GM18520 (cell line): ENCODE measurements at regions not wholly inside any gene's neighbourhood (a gene's known extent, or its start where the extent isn't known, plus 50 kb on each side); places are given as distances from the start of the nearest gene placed in this dataset.

Experiments used
- ATAC-seq: cut with Tn5 transposase; IDR thresholded peaks from one replicate; pipeline ENCODE4 v1.9.1; 2021; ENCODE audit not compliant: unreplicated experiment

DNA sequence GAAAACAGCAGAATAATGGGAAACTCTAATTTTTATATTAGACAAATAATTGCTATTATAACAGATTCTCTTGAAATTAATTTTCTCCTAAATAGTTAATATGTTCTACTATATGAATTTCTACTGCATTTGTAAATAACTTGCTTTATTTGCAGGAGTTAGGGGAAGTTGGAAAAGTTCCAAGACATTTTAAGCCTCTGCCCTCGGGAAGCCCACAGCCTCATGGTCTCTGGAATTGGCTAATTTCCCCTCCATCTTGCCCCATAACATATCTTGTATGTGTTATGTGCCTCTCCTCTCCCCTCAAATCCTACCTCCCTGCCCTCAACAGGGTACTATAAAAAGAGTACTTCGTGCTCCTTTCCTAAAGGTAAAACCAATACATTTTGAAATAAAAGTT, 271.4 kb upstream of the NR5A2 start:
- no peak for ATAC-seq

DNA sequence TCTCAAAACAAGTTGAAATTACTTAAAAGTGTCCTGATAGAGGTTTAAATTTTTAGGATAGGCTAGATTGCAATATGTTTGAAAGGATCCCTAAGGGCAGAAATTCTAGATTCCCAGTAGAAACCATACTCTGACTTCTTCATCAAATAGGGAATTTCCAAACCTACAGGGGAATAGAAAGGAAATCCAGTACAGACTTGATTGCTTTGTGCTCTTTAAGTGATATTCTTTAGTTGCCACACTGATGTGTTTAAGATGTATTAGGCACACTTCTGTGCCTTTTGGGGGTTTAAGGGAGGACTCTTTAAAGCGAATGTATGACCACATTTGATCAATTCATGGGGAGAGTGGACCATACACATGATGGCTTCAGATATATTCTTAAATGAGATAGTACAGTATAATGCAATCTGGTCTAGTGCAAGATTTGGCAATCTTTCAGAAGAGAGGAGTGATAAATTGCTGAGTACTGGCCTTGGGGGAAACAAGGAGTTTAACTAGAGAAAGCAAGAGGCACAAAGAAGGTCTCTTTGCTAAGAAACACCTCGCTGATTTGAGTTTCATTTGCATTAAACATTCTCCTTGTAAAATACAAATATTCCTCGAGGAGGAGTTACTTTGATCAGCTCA, 268.8 kb upstream of the NR5A2 start:
- no peak for ATAC-seq

DNA sequence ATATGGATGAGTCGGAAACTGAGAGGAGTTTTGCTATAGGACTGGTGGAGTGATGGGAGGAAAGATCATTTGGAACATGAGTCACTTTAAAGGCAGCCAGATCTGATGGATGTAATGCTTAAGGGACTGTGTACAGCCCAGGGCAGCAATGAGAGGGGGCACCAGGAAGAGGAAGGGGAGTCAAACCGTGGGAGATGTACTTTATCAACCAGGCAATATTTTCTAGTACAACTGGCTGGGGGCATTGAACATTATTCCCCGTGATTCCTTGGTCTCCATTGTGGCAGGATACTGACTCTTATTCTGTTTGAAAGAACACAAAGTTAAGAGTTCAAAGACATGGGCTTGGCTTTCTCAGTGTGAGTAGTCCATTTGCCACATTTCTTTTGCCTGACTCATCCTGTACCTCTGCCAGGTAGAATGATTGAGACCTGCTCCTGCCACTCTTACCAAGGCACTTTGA, 268.2 kb upstream of the NR5A2 start:
- ATAC-seq = no peak

DNA sequence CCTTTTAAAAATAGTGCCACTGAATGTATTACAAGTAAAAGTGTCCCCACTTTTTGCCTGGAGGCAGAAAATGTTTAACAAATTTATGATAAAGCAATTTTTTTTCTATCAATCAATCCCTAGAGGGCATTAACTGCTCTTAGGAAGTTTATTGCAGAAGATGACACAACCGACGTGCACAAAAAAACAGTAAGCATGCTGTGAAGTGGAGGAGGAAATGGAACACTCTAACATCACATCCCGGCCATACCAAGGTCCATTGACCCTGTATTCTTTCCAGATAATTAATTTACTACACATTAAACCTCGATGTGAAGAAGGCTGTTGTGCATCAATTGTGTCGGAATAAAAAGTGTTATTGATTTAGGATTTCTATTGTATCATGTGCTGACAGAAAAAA, 264.9 kb upstream of the NR5A2 start:
- ATAC-seq = no peak

DNA sequence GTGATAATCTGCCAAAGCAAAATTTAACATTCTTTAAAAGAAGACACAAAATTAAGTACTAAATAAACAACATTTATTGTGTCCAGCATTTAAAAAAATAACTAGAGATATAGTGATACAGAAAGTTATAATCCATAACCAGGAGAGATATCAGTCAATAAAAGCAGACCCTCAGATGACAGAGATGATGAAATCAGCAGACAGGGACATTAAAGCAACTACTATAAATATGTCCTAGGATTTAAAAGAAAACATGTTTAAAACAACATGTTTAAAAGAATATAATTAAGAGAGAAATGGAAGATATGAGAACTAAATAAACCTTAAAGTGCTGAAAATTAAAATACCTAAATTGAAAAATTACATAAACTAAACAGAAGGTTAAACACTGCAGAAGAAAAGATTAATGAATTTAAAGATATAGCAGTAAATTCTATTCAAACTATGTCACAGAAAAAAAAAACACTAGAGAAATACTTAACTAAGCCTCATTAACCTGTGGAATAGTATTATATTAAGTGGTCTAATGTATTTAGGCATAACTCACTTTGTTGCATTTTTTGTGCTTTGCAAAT, 261.2 kb upstream of the NR5A2 start:
- no peak for ATAC-seq

DNA sequence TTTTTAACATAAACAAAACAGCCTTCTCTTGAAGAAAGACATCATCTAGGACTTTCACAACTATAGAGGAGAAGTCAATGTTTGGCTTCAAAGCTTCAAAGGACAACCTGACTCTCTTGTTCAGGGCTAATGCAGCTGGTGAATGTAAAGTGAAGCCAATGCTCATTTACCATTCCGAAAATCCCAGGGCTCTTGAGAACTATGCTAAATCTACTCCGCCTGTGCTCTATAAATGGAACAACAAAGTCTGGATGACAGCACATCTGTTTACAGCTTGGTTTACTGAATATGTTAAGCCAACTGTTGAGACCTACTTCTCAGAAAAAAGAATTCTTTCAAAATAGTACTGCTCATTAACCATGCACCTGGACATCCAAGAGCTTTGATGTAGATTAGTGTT, 259.8 kb upstream of the NR5A2 start:
- ATAC-seq = no peak

DNA sequence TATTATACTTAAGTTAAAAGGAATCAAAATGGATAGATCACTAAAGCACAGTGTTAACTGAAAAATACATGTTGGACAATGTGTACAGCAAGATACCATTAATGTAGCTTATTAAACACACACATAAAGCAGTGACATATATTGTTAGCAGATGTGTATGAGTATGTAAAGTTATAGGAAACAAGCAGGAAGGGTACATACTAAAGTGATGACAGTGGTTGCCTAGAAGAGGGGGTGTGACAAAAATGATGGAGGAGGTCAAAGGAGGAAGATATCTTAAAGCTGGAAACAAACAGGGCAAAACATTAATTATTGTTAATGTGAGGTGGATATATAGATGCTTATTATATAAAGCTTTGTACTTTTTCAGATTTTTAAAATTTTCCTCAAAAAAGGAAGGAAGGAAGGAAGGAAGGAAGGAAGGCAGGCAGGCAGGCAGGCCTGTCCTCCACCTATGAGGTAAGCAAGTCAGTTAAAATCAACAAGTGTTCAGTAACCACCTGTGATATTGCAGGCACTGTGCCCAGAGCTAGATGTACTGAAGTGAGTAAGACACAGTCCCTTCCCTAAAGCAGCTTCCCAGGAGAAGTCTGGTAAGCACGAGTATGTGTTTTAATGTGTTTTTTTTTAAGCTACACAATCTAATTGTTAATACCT, 252.9 kb upstream of the NR5A2 start:
- no peak for ATAC-seq

DNA sequence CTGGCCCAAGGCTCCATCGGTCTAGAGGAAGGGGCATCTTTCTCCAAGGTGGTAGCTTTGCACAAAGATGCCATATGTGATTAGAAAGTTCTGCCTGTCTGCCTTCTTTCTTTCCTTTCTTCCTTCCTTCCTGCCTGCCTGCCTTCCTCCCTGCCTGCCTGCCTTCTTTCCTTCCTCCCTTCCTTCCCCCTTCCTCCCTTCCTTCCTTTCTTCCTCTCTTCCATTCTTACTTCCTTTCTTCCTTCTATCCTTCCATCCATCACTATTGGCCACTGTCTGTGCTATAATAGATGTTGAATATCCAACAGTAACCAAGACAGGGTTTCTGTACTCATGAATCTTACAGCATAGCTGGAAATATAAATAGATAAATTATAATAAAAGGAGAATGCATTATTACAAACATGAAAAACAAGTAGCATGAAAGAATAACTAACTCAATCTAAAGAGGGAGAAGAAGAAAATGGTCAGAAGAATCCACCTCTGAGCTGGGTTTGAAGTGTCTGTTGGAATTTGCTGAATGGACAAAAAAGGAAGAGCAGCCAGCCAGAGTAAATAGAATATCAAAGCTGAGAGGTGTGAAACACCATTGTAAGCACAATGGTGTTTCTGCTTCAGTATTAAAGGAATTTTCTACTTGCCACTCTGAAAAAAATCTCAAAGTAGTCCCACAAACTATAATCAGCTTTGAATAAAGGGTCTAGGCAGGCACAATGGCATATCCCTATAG, 250.6 kb upstream of the NR5A2 start:
- ATAC-seq = no peak

DNA sequence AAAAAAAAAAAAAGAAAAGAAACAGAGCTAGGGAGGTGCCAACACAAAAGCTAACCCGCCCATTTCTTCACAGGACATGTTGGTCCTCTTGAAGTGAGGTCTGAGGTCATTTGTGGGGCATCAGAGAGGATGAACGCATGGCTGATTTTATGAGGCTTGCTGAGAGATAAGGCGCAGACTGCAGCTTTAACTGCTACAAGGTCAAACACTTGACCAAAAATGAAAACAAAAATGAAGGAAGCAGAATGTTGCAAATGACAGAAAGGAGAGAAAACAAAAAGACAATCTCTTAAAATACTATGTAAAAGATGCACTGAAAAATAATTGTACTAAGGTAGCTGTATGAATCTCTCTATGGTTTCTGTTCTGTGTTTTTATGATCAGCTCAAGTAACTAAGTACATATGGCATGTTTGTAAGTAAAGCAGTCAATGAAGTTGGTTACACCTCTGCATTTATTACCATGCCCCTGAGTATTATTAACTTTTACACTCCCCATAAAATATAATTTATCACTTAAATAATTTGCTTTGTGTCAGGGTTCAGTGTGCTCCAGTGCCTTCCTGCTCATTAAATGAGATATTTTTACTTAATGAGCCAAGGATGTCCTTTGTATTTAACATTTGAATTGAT, 249.1 kb upstream of the NR5A2 start:
- ATAC-seq = no peak

DNA sequence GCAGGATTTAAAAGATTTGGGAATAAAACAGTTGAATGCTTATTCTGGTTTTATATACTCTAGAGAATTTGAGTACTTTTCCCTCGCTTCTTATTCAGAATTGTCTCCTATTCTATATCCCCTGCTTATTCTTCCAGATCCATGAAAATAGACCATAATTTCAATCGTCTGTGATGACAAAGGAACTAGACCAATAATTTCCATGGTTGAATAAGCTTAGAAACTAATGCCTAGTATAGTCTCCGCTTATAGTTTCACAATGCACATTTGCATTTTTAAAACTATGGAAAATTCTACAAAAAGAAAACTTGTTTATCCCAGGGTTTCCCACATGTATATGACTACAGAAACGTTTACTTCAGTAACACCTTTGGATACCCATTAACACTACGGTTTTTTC, 247.4 kb upstream of the NR5A2 start:
- ATAC-seq = no peak

DNA sequence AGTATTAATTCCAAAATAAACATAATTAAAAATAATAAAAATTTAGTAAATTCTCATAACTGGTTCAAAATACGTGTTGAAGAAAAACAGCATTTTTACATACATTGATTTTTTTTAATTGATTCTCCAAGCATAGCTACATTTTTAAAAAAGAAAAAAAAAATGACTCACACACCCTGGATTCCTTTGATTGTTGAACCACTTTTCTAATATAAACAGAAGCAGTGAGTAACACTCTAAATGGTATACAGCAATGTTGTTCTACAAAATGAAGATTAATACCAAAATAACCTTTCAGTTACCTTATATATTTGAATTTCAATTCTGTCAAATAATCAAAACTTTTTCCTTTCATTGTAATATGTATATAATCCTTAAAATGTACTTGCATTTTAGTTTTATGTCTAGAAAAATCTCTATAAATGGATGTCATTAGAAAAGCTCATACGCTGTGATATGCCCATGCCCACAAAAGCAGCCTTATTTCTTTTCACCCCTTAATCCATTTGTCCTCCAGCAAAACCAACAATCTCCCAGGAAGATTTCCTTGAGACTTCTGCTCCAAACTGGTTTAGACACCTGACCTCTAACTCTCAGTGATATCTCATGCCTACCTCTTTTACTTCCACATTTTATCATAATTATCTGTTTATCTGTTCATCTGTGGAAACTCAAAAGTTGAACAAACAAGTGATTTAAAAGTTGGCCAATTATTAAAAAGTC, 246.4 kb upstream of the NR5A2 start:
- ATAC-seq = no peak

DNA sequence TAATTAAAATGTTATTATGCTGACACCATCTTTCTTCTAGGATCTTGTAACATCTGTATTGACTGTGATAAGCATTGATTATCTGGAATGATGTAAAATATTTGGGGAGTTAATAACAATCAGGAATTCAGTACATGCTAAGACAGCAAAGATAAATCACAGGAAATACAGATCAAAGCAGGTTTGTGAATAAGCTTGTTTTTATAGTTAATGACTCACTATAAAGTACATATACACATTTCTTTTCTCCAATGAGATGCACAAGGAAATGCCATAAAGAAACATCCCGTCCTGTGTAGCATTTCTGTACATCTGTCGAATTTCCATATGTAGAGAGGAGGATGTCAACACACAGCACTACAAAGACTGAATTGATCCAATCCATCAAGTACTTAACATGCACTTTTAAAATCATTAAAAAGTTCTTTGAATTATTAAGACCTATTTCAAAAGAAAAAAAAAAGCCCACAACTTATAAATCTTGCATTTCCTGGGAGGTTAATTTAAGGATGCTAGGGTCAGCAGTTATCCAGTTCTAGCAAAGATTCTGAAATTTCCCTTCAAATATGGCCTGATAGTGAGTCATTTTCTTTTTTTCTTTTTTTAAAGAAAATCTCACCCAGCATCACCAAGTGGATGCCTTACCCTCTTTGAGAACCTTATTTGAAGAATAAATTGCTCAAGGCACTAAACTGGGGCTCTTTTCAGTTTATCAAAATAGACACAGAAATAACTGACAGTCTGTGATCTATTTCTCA, 243.2 kb upstream of the NR5A2 start:
- no peak for ATAC-seq

DNA sequence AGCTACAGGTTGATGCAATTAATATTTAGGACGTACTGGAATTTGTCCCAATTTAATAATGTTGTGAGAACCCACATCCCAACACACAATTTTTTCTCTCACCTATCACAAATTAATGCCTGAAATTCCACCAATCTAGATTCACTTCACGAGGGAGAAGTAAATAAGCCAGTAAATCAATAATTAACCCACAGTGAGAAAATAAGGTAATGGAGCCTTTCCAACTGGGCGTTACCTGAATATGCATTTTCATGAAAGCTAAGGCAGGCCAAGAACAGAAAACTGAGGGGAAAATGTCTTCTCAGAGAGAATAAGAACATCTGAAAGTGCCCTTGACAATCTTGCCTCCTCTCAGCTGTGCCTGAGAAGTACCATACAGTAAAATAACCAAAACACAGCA, 240.8 kb upstream of the NR5A2 start:
- no peak for ATAC-seq

DNA sequence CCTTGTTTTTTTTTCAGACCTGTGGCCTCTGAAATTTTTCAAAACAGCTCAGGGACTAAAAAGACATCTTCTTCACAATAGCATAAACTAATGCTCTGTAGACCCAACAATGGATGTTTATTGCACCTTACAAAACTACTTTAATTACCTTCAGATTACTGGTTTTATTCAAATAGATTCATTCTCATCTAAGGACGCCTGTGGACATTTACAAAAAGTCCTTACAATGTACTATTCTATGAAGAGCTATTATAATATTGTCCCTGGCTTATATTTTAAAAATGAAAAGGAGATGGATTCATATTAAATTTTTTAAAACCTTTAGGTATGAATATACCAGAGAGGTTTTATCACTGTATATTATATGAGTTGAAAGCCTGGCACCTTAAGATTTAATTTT, 238.4 kb upstream of the NR5A2 start:
- ATAC-seq = no peak

DNA sequence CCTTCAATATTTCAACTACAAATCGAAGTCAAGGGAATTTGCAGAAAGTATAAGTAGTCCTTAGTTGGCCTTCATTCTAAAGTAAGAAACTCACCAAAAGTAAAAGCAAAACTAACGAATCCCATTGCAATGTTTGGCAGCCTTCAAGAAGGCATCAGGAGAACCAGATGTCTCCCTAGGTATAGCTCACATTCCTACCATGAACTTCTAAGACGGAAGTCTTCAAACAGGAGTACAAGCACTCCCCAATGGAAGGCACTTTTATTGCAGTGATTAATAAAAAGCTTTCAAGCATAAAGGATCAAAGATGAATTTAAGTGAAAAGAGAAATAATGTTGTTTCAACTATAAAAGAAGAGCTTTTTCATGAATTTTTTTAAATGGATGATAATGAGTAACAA, 236.0 kb upstream of the NR5A2 start:
- ATAC-seq = no peak

DNA sequence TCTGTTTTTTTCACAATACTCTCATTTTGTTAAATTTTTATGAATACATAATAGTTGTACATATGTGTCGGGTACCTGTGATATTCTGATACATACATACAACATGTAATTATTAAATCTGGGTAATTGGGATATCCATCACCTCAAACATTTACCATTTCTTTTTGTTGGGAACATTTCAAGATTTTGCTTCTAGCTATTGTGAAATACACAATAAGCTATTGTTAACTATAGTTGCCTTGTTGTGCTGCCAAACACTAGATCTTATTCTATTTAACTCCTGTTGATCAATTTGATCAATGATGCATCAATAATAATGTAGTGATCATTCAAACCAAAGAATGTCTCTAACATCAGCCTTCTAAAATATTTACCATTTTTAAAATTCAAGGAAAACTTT, 234.6 kb upstream of the NR5A2 start:
- no peak for ATAC-seq

DNA sequence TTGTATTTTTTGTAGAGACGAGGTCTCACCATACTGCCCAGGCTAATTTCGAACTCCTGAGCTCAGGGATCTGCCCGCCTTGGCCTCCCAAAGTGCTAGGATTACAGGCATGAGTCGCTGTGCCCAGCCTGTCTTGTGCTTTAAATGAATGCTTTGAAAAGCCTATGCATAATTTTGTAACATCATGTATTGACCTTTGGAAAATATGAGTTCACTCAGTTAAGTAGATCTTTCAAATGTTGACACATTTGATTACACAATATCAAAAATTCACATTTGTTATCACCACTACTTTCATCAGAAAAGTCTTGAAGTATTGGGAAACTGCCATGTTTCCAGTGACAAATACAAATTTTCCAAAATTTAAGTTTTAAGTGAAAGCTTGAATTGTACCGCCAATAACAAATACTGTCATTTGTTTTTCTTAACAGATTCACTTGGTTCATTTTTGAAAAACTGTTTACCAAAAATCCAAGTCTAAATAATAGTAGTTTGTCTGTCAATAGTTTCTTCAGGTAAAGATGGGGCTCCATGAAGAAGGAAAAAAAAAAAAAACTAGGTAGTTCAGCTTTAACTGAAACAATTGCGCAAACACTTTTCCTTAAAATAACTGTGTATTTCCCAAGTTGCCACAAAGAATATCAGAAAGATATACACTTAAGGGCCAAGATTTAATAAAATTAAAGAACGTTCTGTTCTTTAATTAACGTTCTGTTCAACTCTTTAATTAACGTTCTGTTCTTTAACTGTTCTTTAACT, 233.2 kb upstream of the NR5A2 start:
- no peak for ATAC-seq

DNA sequence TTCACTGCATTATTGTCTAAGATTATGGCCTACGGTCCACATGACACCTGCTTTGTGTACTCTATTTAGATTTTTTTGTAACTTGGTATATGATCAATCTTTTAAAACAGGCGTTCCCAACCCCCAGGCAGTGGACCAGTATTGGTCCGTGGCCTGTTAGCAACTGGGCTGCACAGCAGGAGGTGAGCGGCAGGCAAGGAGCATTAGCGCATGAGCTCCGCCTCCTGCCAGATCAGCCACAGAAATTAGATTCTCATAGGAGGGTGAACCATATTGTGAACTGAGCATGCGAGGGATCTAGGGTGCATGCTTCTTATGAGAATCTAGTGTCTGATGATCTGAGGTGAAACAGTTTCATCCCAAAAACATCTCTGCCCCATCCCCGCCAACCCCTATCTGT, 228.4 kb upstream of the NR5A2 start:
- no peak for ATAC-seq

DNA sequence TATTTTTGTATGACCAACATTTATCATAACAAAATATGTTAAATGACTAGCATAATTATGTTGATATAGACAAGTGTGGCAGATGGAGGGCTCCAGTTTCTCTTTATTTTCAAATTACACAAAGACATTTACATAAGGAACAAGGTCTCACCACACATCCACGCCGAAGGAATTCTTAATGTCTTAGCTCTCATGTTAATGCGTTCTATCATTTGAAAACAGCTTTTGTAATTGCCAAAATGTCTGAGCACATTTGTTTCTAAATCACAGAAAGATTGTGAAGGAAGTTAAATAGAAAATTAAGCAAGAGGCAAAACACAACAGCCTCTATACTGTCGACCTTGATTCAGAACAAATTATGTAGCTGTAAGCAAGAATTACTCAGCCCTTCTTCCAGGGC, 223.0 kb upstream of the NR5A2 start:
- ATAC-seq = no peak
